BJ (cell line): ENCODE measurements at regions not wholly inside any gene's neighbourhood (a gene's known extent, or its start where the extent isn't known, plus 50 kb on each side); places are given as distances from the start of the nearest gene placed in this dataset.

Source experiments
- CTCF ChIA-PET: fragments of 350-600 bp; formaldehyde crosslinking; extraction: SDS; loops from one replicate; lab custom pipeline; 2021; ENCODE audit warnings: antibody characterized with exemption, inconsistent platforms; lab: Yijun Ruan, JAX
- POLR2A ChIA-PET: fragments of 300-600 bp; sonication (Branson Sonifier 250); formaldehyde crosslinking; extraction: SDS; loops from one replicate; lab custom pipeline; 2021; ENCODE audit warnings: antibody characterized with exemption; lab: Charles Lee
- DNase-seq: peaks from one replicate; pipeline ENCODE4 v3.0.0-alpha.2; 2011; ENCODE audit warnings: low read depth
- H3K27me3 ChIP-seq: 2 replicates; pipeline ENCODE4 v1.6.0; 2011; ENCODE audit warnings: low read length; ENCODE audit not compliant: control insufficient read depth, insufficient read depth
- H3K36me3 ChIP-seq: 2 replicates; pipeline ENCODE4 v1.5.1; 2011; ENCODE audit warnings: low read length; ENCODE audit not compliant: control insufficient read depth, insufficient read depth
- H3K4me3 ChIP-seq: 2 replicates; pipeline ENCODE4 v1.5.1; 2011; ENCODE audit warnings: low read depth, mild to moderate bottlenecking, control low read depth, low read length
- CTCF ChIP-seq: IDR thresholded peaks from 2 replicates; pipeline ENCODE4 v1.5.1; 2011; ENCODE audit warnings: low read depth, mild to moderate bottlenecking, control low read depth, inconsistent platforms, low read length, moderate library complexity; ENCODE audit not compliant: insufficient read depth

GRCh38 chr10:63696205-63696604 is 175.0 kb downstream of the REEP3 start:
- Histone ChIP-seq H3K4me3 (no peak overlapping the region), H3K27me3 (no peaks in the 10 kb centered on the region), H3K36me3 (no peaks in the 10 kb centered on the region)
- ChIA-PET POLR2A (no interaction called here), CTCF (interaction anchor here (1.3 kb wide), 1 partner anchor 66 kb away, joined by 4 read pairs; no protein-coding TSS in a partner anchor)
- DNase-seq, result no peak
- TF ChIP-seq CTCF, result no peak

- H3K36me3 ChIP-seq, result no peaks in the 10 kb centered on the region
- POLR2A ChIA-PET, result no interaction called here
- no peak for DNase-seq
- TF ChIP-seq CTCF, result no peak
- H3K4me3 ChIP-seq, result no peak overlapping the region
- CTCF ChIA-PET, result interaction anchor here (1.2 to 1.7 kb wide), 2 partner anchors 14 to 22 kb away, joined by 3 read pairs; no protein-coding TSS in a partner anchor
- H3K27me3 ChIP-seq, result no peaks in the 10 kb centered on the region
These were observed 177.0 kb downstream of the REEP3 start for GRCh38 chr10:63697956-63698786.

DNA sequence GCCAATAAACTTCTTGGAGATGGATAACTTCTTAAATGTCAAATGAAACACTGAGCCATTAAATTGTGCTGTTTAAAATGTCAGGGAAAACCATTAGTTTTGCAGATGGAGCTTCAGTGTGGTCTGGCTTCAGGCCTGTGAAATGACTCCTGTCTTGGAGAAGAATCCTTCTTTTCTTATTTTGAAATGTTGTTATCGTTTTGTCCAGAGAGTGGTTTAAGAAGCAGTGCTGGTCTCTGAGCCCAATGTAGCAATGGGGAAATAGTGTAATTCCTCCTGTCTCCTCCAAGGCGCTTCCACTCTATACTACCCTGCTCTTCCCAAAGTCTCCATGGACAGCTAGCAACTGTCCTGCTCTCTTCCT is 177.6 kb downstream of the REEP3 start:
- POLR2A ChIA-PET, result no interaction called here

GRCh38 chr10:63699785-63700613 is 178.8 kb downstream of the REEP3 start:
- H3K27me3 ChIP-seq, result no peaks in the 10 kb centered on the region
- peak; percentile 98 for DNase-seq
- ChIA-PET CTCF (interaction anchor here (0.7 to 1.7 kb wide), 5 partner anchors 12 to 69 kb away, joined by 3 to 7 read pairs (median 3); no protein-coding TSS in a partner anchor), POLR2A (no interaction called here)
- TF ChIP-seq CTCF, result no peak
- H3K36me3 ChIP-seq, result no peaks in the 10 kb centered on the region
- H3K4me3 ChIP-seq, result no peak overlapping the region; the same call in 1 of the 2 replicates

More for the DNA sequence above, 177.6 kb downstream of the REEP3 start:
- DNase-seq, result no peak
- Histone ChIP-seq H3K4me3 (no peak overlapping the region), H3K27me3 (no peaks in the 10 kb centered on the region), H3K36me3 (no peaks in the 10 kb centered on the region)
- TF ChIP-seq CTCF, result no peak
- CTCF ChIA-PET, result interaction anchor here (1.2 to 1.7 kb wide), 2 partner anchors 13 to 22 kb away, joined by 3 read pairs; no protein-coding TSS in a partner anchor
